Stimulated activated CD4-positive, alpha-beta T cell treated with anti-CD3 and anti-CD28 coated beads, Interleukin-1b, Interleukin-23, amount 100 ng/mL, for 48 hours (primary cell): ENCODE measurements at regions not wholly inside any gene's neighbourhood (a gene's known extent, or its start where the extent isn't known, plus 50 kb on each side); places are given as distances from the start of the nearest gene placed in this dataset.

Experiments used
- DNase-seq: peaks from one replicate; pipeline ENCODE4 v3.0.0-alpha.2; 2020

- DNase-seq: no peak
Measured at GRCh38 chr2:56626927-56627326, 443.1 kb downstream of the CCDC85A start.

GRCh38 chr2:56630286-56630685 is 446.5 kb downstream of the CCDC85A start:
- no peak for DNase-seq

GRCh38 chr2:56647997-56648396 is 464.2 kb downstream of the CCDC85A start:
- DNase-seq: no peak

GRCh38 chr2:56648802-56649201 is 465.0 kb downstream of the CCDC85A start:
- no peak for DNase-seq

GRCh38 chr2:56654936-56655335 is 471.1 kb downstream of the CCDC85A start:
- no peak for DNase-seq

- no peak for DNase-seq
Measured at GRCh38 chr2:56656826-56657225, 473.0 kb downstream of the CCDC85A start.

- DNase-seq: no peak
Measured at GRCh38 chr2:56666777-56667176, 483.0 kb downstream of the CCDC85A start.

GRCh38 chr2:56671973-56672569 is 488.3 kb downstream of the CCDC85A start:
- no peak for DNase-seq

- no peak for DNase-seq
Measured at GRCh38 chr2:56674084-56674483, 490.3 kb downstream of the CCDC85A start.

- DNase-seq: no peak
Measured at GRCh38 chr2:56676966-56677365, 493.2 kb downstream of the CCDC85A start.

- DNase-seq: no peak
Measured at GRCh38 chr2:56680971-56681631, 497.3 kb downstream of the CCDC85A start.

- no peak for DNase-seq
Measured at GRCh38 chr2:56681659-56682396, 498.0 kb downstream of the CCDC85A start.

GRCh38 chr2:56682397-56682760 is 498.6 kb downstream of the CCDC85A start:
- no peak for DNase-seq

GRCh38 chr2:56684327-56684726 is 500.5 kb downstream of the CCDC85A start:
- no peak for DNase-seq

GRCh38 chr2:56685205-56685604 is 501.4 kb downstream of the CCDC85A start:
- DNase-seq: no peak

- no peak for DNase-seq
Measured at GRCh38 chr2:56687169-56687568, 503.4 kb downstream of the CCDC85A start.

GRCh38 chr2:56688661-56689060 is 504.9 kb downstream of the CCDC85A start:
- DNase-seq: no peak

GRCh38 chr2:56693501-56693900 is 509.7 kb downstream of the CCDC85A start:
- no peak for DNase-seq

- DNase-seq: no peak
Measured at GRCh38 chr2:56703001-56703400, 519.2 kb downstream of the CCDC85A start.

- no peak for DNase-seq
Measured at GRCh38 chr2:56705713-56706112, 521.9 kb downstream of the CCDC85A start.

- no peak for DNase-seq
Measured at GRCh38 chr2:56707218-56707617, 523.4 kb downstream of the CCDC85A start.

GRCh38 chr2:56707650-56708049 is 523.9 kb downstream of the CCDC85A start:
- no peak for DNase-seq

GRCh38 chr2:56709181-56709580 is 525.4 kb downstream of the CCDC85A start:
- no peak for DNase-seq

GRCh38 chr2:56713161-56713676 is 529.4 kb downstream of the CCDC85A start:
- DNase-seq: no peak
